OCI-LY3 (cell line): ENCODE measurements at regions not wholly inside any gene's neighbourhood (a gene's known extent, or its start where the extent isn't known, plus 50 kb on each side); places are given as distances from the start of the nearest gene placed in this dataset.

ENCODE experiments used
- H2AFZ ChIP-seq: fragments of 200-600, 300-600 bp; shearing (Covaris generic); 2 replicates; pipeline ENCODE4 v1.6.0; 2014; ENCODE audit warnings: antibody characterized with exemption, low read depth, low read length
- H3K27ac ChIP-seq: fragments of 200-600, 300-600 bp; sonication (generic); 2 replicates; pipeline ENCODE4 v1.5.1; 2014; ENCODE audit warnings: mild to moderate bottlenecking, low read length, moderate library complexity, mixed read lengths
- H3K27me3 ChIP-seq: fragments of 200-600, 300-600 bp; sonication (generic); 2 replicates; pipeline ENCODE4 v1.6.1; 2014; ENCODE audit warnings: low read depth, low read length, mixed read lengths
- H3K36me3 ChIP-seq: fragments of 200-600, 300-600 bp; sonication (generic); replicated peaks from 2 replicates; pipeline ENCODE3; 2014; ENCODE audit warnings: low read depth, low read length, mixed read lengths
- H3K4me1 ChIP-seq: fragments of 300-600, 200-600 bp; sonication (generic); 2 replicates; pipeline ENCODE4 v1.6.1; 2014; ENCODE audit warnings: low read length, mixed read lengths
- H3K4me2 ChIP-seq: fragments of 200-600, 300-600 bp; sonication (generic); 2 replicates; pipeline ENCODE4 v1.6.1; 2014; ENCODE audit warnings: low read length, mixed read lengths
- H3K4me3 ChIP-seq: fragments of 300-600, 200-600 bp; sonication (generic); 2 replicates; pipeline ENCODE4 v1.5.1; 2014; ENCODE audit warnings: antibody characterized with exemption, mild to moderate bottlenecking, low read length, moderate library complexity
- H3K79me2 ChIP-seq: fragments of 300-600, 200-600 bp; shearing (Covaris generic); 2 replicates; pipeline ENCODE4 v1.6.1; 2014; ENCODE audit warnings: mild to moderate bottlenecking, low read length, mixed read lengths
- H3K9ac ChIP-seq: fragments of 300-600, 200-600 bp; shearing (Covaris generic); 2 replicates; pipeline ENCODE4 v1.6.0; 2014; ENCODE audit warnings: mild to moderate bottlenecking, low read length, moderate library complexity
- H3K9me3 ChIP-seq: fragments of 200-600, 300-600 bp; shearing (Covaris generic); 2 replicates; pipeline ENCODE4 v1.6.1; 2014; ENCODE audit warnings: low read length, mixed read lengths; ENCODE audit not compliant: insufficient read depth
- H4K20me1 ChIP-seq: fragments of 200-600, 300-600 bp; sonication (generic); 2 replicates; pipeline ENCODE4 v1.6.1; 2016; ENCODE audit warnings: low read length, mixed read lengths; ENCODE audit not compliant: insufficient read depth
- CTCF ChIP-seq: fragments of 200-600, 300-600 bp; sonication (generic); IDR thresholded peaks from 2 replicates; pipeline ENCODE4 v1.5.1; 2014; ENCODE audit warnings: antibody characterized with exemption, low read length, low read depth
- EZH2phosphoT487 ChIP-seq: fragments of 200-600 bp; shearing (Covaris generic); IDR thresholded peaks from 2 replicates; pipeline ENCODE4 v1.6.1; 2018; ENCODE audit warnings: antibody characterized with exemption, mixed run types, low read depth

GRCh38 chr1:182145441-182145840 is 83.9 kb upstream of the ZNF648 start:
- Histone ChIP-seq H3K9ac (no peak overlapping the region), H3K4me2 (no peak overlapping the region), H4K20me1 (no peaks in the 10 kb centered on the region), H2AFZ (no peak overlapping the region), H3K36me3 (no peaks in the 10 kb centered on the region), H3K79me2 (no peaks in the 10 kb centered on the region), H3K27ac (no peak overlapping the region), H3K9me3 (no peaks in the 10 kb centered on the region), H3K4me3 (no peak overlapping the region), H3K27me3 (peaks cover 7% of the 10 kb centered on the region), H3K4me1 (peaks cover 4% of the 10 kb centered on the region; the same call in 1 of the 2 replicates)
- no peak for TF ChIP-seq EZH2phosphoT487
- no peak for TF ChIP-seq CTCF

- Histone ChIP-seq H3K4me1 (peaks cover 4% of the 10 kb centered on the region; the same call in 1 of the 2 replicates), H3K4me2 (no peak overlapping the region), H3K36me3 (no peaks in the 10 kb centered on the region), H3K4me3 (no peak overlapping the region), H3K27ac (no peak overlapping the region), H3K9ac (no peak overlapping the region), H3K9me3 (no peaks in the 10 kb centered on the region), H4K20me1 (no peaks in the 10 kb centered on the region), H3K27me3 (peaks cover 10% of the 10 kb centered on the region), H3K79me2 (no peaks in the 10 kb centered on the region), H2AFZ (no peak overlapping the region)
- TF ChIP-seq EZH2phosphoT487 (no peak), CTCF (no peak)
These were observed 83.1 kb upstream of the ZNF648 start for GRCh38 chr1:182144646-182145030.

GRCh38 chr1:182143825-182144645 is 82.5 kb upstream of the ZNF648 start:
- Histone ChIP-seq H3K4me2 (no peak overlapping the region), H4K20me1 (no peaks in the 10 kb centered on the region), H3K36me3 (no peaks in the 10 kb centered on the region), H3K9ac (no peak overlapping the region), H3K27ac (no peak overlapping the region), H3K79me2 (no peaks in the 10 kb centered on the region), H2AFZ (no peak overlapping the region), H3K27me3 (peaks cover 13% of the 10 kb centered on the region), H3K9me3 (no peaks in the 10 kb centered on the region), H3K4me3 (no peak overlapping the region), H3K4me1 (peaks cover 4% of the 10 kb centered on the region; the same call in 1 of the 2 replicates)
- TF ChIP-seq CTCF, result no peak

- Histone ChIP-seq H2AFZ (no peak overlapping the region), H3K4me2 (no peak overlapping the region), H3K79me2 (no peaks in the 10 kb centered on the region), H4K20me1 (no peaks in the 10 kb centered on the region), H3K9ac (no peak overlapping the region), H3K27me3 (peaks cover 20% of the 10 kb centered on the region), H3K4me1 (peaks cover 4% of the 10 kb centered on the region; the same call in 1 of the 2 replicates), H3K27ac (no peak overlapping the region), H3K9me3 (no peaks in the 10 kb centered on the region), H3K36me3 (no peaks in the 10 kb centered on the region), H3K4me3 (no peak overlapping the region)
- no peak for TF ChIP-seq EZH2phosphoT487
- peak; percentile 98 for TF ChIP-seq CTCF
These were observed 81.7 kb upstream of the ZNF648 start for GRCh38 chr1:182143154-182143657.
